ENCODE measurements at regions not wholly inside any gene's neighbourhood (a gene's known extent, or its start where the extent isn't known, plus 50 kb on each side); places are given as distances from the start of the nearest gene placed in this dataset.

DNA sequence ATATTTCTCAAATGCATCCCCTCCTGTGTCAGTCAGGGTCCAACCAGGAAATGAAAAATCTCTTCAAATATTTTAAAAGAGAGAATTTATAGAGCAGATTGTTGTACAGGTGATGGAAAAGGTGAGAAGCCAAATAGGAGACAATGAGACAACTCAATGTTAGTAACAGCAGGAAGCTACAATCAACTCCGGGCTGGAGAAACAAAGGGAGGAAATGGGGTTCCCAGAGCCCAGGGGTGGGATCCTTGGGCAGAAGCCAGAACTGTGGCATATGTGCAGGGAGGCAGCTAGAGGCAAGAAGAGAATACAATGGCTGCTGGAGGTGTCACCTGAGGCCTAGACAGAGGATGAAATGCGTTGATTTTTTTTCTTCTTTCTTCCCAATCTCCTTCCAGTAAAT, 361.8 kb upstream of the ACTBL2 start:
- no peak for TF ChIP-seq TAF1 (IDR thresholded peaks at IDR 0.05; ENCODE audit: low read depth, low read length)
- no peak for TF ChIP-seq PAX5 (IDR thresholded peaks at IDR 0.05; ENCODE audit: insufficient read depth, low read length, severe bottlenecking)
- TF ChIP-seq POU2F2 (IDR thresholded peaks at IDR 0.05; ENCODE audit: low read depth, low read length), result no peak
- no peak for TF ChIP-seq POLR2A (IDR thresholded peaks at IDR 0.05; ENCODE audit: low read depth, low read length)
- no peak for TF ChIP-seq POLR2AphosphoS5 (IDR thresholded peaks at IDR 0.05; ENCODE audit: low read depth, low read length)
- no peak for TF ChIP-seq SPI1 (IDR thresholded peaks at IDR 0.05; ENCODE audit: low read depth, low read length)
- DNase-seq (ENCODE audit: insufficient read length, low spot score) (no peak), FAIRE-seq (no peak)

- DNase-seq (ENCODE audit: insufficient read length, low spot score), result no peak
- no peak for FAIRE-seq
Observed at GRCh38 chr5:57843059-57843367, 360.4 kb upstream of the ACTBL2 start.

DNA sequence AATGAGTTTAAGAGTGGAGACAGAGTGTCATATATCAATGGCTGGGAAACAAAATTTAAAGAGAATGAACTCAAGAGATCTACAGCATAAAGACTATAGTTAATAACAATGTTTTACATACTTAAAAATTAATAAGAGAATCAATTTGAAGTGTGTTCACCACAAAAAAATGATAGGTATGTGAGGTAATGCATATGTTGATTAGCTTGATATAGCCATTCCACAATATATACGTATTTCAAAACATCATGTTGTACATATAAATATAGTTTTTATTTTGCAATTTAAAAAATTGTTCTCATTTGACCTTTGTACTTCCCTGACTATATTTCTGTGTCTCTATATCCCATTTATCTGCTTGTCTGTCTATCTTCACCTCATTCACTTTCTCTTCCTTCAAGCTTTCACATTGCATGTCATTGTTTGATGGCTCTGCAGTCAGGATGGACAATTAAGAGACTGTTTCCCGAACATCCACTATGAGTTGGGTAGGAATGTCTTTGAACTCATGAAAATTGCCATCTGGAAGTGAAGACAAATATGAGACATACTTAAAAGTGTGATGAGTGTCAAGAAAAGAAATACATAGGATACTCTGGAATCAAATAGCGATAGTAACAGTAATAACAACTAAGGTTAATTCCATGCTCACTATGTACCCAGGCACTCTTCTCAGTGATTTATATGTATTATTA, 359.9 kb upstream of the ACTBL2 start:
- DNase-seq (ENCODE audit: insufficient read length, low spot score) (no peak), FAIRE-seq (no peak)
- TF ChIP-seq PAX5 (IDR thresholded peaks at IDR 0.05; ENCODE audit: insufficient read depth, low read length, severe bottlenecking), result no peak
- no peak for TF ChIP-seq POU2F2 (IDR thresholded peaks at IDR 0.05; ENCODE audit: low read depth, low read length)
- no peak for TF ChIP-seq SPI1 (IDR thresholded peaks at IDR 0.05; ENCODE audit: low read depth, low read length)
- no peak for TF ChIP-seq POLR2A (IDR thresholded peaks at IDR 0.05; ENCODE audit: low read depth, low read length)
- no peak for TF ChIP-seq TAF1 (IDR thresholded peaks at IDR 0.05; ENCODE audit: low read depth, low read length)
- TF ChIP-seq POLR2AphosphoS5 (IDR thresholded peaks at IDR 0.05; ENCODE audit: low read depth, low read length), result no peak

More at GRCh38 chr5:57843059-57843367, 360.4 kb upstream of the ACTBL2 start:
- TF ChIP-seq POLR2A (IDR thresholded peaks at IDR 0.05; ENCODE audit: low read depth, low read length), result no peak
- no peak for TF ChIP-seq SPI1 (IDR thresholded peaks at IDR 0.05; ENCODE audit: low read depth, low read length)
- TF ChIP-seq TAF1 (IDR thresholded peaks at IDR 0.05; ENCODE audit: low read depth, low read length), result no peak
- no peak for TF ChIP-seq POU2F2 (IDR thresholded peaks at IDR 0.05; ENCODE audit: low read depth, low read length)
- no peak for TF ChIP-seq POLR2AphosphoS5 (IDR thresholded peaks at IDR 0.05; ENCODE audit: low read depth, low read length)
- no peak for TF ChIP-seq PAX5 (IDR thresholded peaks at IDR 0.05; ENCODE audit: insufficient read depth, low read length, severe bottlenecking)

GRCh38 chr5:57841676-57842363, 359.2 kb upstream of the ACTBL2 start:
- TF ChIP-seq POU2F2 (IDR thresholded peaks at IDR 0.05; ENCODE audit: low read depth, low read length) (no peak), POLR2AphosphoS5 (IDR thresholded peaks at IDR 0.05; ENCODE audit: low read depth, low read length) (no peak), TAF1 (IDR thresholded peaks at IDR 0.05; ENCODE audit: low read depth, low read length) (no peak), PAX5 (IDR thresholded peaks at IDR 0.05; ENCODE audit: insufficient read depth, low read length, severe bottlenecking) (no peak), POLR2A (IDR thresholded peaks at IDR 0.05; ENCODE audit: low read depth, low read length) (no peak), SPI1 (IDR thresholded peaks at IDR 0.05; ENCODE audit: low read depth, low read length) (no peak)
- FAIRE-seq, result no peak
- no peak for DNase-seq (ENCODE audit: insufficient read length, low spot score)

DNA sequence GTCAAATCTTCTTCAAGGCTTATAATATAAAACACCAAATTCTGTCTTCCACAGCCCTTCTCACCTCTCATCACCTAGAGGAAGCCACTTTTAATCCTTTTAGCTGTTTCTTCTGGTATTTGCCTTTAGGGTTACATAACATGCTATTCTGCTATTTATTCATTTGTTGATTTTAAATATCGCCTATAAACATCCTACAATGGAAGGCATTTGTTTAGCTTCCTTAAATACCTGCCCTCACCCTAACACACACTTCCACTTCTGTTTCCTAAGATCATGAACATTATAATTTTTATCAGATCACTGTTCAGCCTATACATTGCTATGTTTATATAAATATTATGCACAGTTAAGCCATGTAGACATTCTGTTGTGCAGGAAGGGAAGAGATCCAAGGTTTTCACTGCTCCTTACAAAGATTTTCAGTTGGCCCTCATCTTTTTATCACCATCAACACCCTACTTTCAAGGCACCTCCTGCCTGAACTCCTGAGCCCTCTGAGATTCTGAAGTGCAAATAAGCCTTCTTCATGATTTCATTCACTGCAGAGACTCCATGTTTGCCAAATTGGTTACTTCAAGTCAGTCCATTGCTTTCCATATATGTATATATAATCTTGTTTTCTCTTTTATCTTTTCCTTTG, 356.9 kb upstream of the ACTBL2 start:
- no peak for TF ChIP-seq PAX5 (IDR thresholded peaks at IDR 0.05; ENCODE audit: insufficient read depth, low read length, severe bottlenecking)
- no peak for TF ChIP-seq POLR2A (IDR thresholded peaks at IDR 0.05; ENCODE audit: low read depth, low read length)
- TF ChIP-seq POLR2AphosphoS5 (IDR thresholded peaks at IDR 0.05; ENCODE audit: low read depth, low read length), result no peak
- no peak for TF ChIP-seq TAF1 (IDR thresholded peaks at IDR 0.05; ENCODE audit: low read depth, low read length)
- no peak for TF ChIP-seq SPI1 (IDR thresholded peaks at IDR 0.05; ENCODE audit: low read depth, low read length)
- TF ChIP-seq POU2F2 (IDR thresholded peaks at IDR 0.05; ENCODE audit: low read depth, low read length), result no peak
- FAIRE-seq, result no peak

GRCh38 chr5:57839025-57839424, 356.4 kb upstream of the ACTBL2 start:
- FAIRE-seq, result no peak
- no peak for TF ChIP-seq PAX5 (IDR thresholded peaks at IDR 0.05; ENCODE audit: insufficient read depth, low read length, severe bottlenecking)
- TF ChIP-seq POLR2AphosphoS5 (IDR thresholded peaks at IDR 0.05; ENCODE audit: low read depth, low read length), result no peak
- no peak for TF ChIP-seq POLR2A (IDR thresholded peaks at IDR 0.05; ENCODE audit: low read depth, low read length)
- TF ChIP-seq SPI1 (IDR thresholded peaks at IDR 0.05; ENCODE audit: low read depth, low read length), result no peak
- no peak for TF ChIP-seq POU2F2 (IDR thresholded peaks at IDR 0.05; ENCODE audit: low read depth, low read length)
- TF ChIP-seq TAF1 (IDR thresholded peaks at IDR 0.05; ENCODE audit: low read depth, low read length), result no peak
- DNase-seq (ENCODE audit: insufficient read length, low spot score), result no peak

More for the DNA sequence above, 356.9 kb upstream of the ACTBL2 start:
- no peak for DNase-seq (ENCODE audit: insufficient read length, low spot score)

GRCh38 chr5:57836921-57837320, 354.3 kb upstream of the ACTBL2 start:
- DNase-seq (ENCODE audit: insufficient read length, low spot score) (no peak), FAIRE-seq (no peak)
- TF ChIP-seq POU2F2 (IDR thresholded peaks at IDR 0.05; ENCODE audit: low read depth, low read length) (no peak), PAX5 (IDR thresholded peaks at IDR 0.05; ENCODE audit: insufficient read depth, low read length, severe bottlenecking) (no peak)

- no peak for TF ChIP-seq POU2F2 (IDR thresholded peaks at IDR 0.05; ENCODE audit: low read depth, low read length)
- TF ChIP-seq SPI1 (IDR thresholded peaks at IDR 0.05; ENCODE audit: low read depth, low read length), result no peak
- TF ChIP-seq POLR2A (IDR thresholded peaks at IDR 0.05; ENCODE audit: low read depth, low read length), result no peak
- no peak for TF ChIP-seq POLR2AphosphoS5 (IDR thresholded peaks at IDR 0.05; ENCODE audit: low read depth, low read length)
- no peak for TF ChIP-seq PAX5 (IDR thresholded peaks at IDR 0.05; ENCODE audit: insufficient read depth, low read length, severe bottlenecking)
- no peak for TF ChIP-seq TAF1 (IDR thresholded peaks at IDR 0.05; ENCODE audit: low read depth, low read length)
Observed at GRCh38 chr5:57836331-57836730, 353.7 kb upstream of the ACTBL2 start.

DNA sequence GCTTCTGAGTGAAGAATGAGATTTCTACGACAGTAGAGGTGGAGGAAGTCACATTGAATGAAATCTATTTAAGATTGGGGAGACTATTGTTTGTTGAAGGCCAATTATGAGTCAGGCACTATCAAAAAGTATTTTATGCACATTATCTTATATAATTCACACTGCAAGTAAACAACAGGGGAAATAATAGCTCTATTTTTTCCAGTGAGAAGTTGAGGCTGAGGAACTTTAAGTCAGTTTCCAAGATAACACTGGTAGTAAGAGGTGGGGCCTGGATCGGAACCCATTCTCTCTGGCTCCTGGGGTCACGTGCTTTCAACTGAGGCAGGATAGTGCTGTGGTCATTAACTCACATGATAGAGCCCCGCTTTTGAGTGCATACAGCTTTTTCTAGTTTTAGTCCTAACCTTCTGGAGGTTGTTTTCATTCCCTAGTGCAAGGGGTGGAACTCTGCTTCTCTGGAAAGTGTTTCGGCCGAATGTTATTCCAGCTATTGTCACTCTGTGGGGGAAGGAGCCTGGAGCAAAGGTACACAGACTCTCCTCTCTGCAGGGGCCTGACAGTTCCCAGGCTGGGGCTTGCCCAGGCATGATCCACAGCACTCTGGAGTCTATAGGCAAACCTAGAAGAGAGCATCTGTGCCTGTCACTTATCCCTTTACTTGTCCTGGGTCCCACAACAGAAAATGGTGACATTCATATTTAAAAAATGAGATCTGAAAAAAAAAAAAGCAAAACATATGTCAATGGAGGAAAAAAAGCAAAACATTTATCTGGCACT, 352.4 kb upstream of the ACTBL2 start:
- TF ChIP-seq POLR2A (IDR thresholded peaks at IDR 0.05; ENCODE audit: low read depth, low read length) (no peak), PAX5 (IDR thresholded peaks at IDR 0.05; ENCODE audit: insufficient read depth, low read length, severe bottlenecking) (no peak), TAF1 (IDR thresholded peaks at IDR 0.05; ENCODE audit: low read depth, low read length) (no peak), SPI1 (IDR thresholded peaks at IDR 0.05; ENCODE audit: low read depth, low read length) (no peak), POLR2AphosphoS5 (IDR thresholded peaks at IDR 0.05; ENCODE audit: low read depth, low read length) (no peak), POU2F2 (IDR thresholded peaks at IDR 0.05; ENCODE audit: low read depth, low read length) (no peak)
- no peak for FAIRE-seq
- DNase-seq (ENCODE audit: insufficient read length, low spot score), result no peak

More at GRCh38 chr5:57836331-57836730, 353.7 kb upstream of the ACTBL2 start:
- DNase-seq (ENCODE audit: insufficient read length, low spot score) (no peak), FAIRE-seq (no peak)
